ENCODE measurements at regions not wholly inside any gene's neighbourhood (a gene's known extent, or its start where the extent isn't known, plus 50 kb on each side); places are given as distances from the start of the nearest gene placed in this dataset.
"Not testable (repeated sequence)": the region's sequence is repeated elsewhere in the genome, so short reads cannot be mapped to it uniquely, and the experiment has no call there.

DNA sequence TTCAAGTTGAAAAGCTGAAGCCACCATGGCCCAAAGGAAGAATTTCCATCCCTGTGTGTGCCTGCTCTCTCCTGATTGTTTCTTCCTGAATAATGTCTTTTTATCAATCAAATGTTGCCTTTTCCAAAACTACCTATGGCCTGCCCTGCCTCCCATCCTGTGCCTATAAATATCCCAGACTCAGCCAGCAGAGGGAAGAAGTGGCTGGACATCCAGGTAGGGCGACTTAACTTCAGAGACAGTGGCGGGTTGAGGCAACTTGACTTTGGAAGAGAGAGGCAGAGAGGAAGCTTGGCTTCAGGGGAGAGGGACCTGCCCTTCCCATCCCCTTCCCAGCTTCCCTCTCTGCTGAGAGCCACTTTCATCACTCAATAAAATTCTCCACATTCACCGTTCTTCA is 133.0 kb downstream of the LCA5 start:
- TF ChIP-seq, protein P1, sequence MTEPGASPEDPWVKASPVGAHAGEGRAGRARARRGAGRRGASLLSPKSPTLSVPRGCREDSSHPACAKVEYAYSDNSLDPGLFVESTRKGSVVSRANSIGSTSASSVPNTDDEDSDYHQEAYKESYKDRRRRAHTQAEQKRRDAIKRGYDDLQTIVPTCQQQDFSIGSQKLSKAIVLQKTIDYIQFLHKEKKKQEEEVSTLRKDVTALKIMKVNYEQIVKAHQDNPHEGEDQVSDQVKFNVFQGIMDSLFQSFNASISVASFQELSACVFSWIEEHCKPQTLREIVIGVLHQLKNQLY (CRISPR knock-in tag; IDR thresholded peaks at IDR 0.05), result no peak
- no peak for TF ChIP-seq SOX15 (CRISPR knock-in tag; IDR thresholded peaks at IDR 0.05)
- TF ChIP-seq NR2C2 (CRISPR knock-in tag; IDR thresholded peaks at IDR 0.05), result no peak
- TF ChIP-seq ZNF263 (CRISPR knock-in tag; IDR thresholded peaks at IDR 0.05; ENCODE audit: low read depth), result no peak
- TF ChIP-seq ZBTB21 (CRISPR knock-in tag; IDR thresholded peaks at IDR 0.05; ENCODE audit: borderline replicate concordance), result no peak
- TF ChIP-seq, protein P2, sequence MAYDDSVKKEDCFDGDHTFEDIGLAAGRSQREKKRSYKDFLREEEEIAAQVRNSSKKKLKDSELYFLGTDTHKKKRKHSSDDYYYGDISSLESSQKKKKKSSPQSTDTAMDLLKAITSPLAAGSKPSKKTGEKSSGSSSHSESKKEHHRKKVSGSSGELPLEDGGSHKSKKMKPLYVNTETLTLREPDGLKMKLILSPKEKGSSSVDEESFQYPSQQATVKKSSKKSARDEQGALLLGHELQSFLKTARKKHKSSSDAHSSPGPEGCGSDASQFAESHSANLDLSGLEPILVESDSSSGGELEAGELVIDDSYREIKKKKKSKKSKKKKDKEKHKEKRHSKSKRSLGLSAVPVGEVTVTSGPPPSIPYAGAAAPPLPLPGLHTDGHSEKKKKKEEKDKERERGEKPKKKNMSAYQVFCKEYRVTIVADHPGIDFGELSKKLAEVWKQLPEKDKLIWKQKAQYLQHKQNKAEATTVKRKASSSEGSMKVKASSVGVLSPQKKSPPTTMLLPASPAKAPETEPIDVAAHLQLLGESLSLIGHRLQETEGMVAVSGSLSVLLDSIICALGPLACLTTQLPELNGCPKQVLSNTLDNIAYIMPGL (CRISPR knock-in tag; IDR thresholded peaks at IDR 0.05), result no peak
- no peak for TF ChIP-seq ZNF423 (CRISPR knock-in tag; IDR thresholded peaks at IDR 0.05)
- no peak for TF ChIP-seq IRF2 (CRISPR knock-in tag; IDR thresholded peaks at IDR 0.05; ENCODE audit: borderline replicate concordance, low read depth)
- no peak for TF ChIP-seq ZNF138 (CRISPR knock-in tag; conservative IDR thresholded peaks at IDR 0.05)
- TF ChIP-seq ZNF121 (CRISPR knock-in tag; IDR thresholded peaks at IDR 0.05), result no peak
- no peak for TF ChIP-seq MXD4 (CRISPR knock-in tag; IDR thresholded peaks at IDR 0.05; ENCODE audit: borderline replicate concordance)
- Mint-ChIP-seq H3K9me3 (peaks cover 14% of the 10 kb centered on the region), H3K27me3 (ENCODE audit: low read depth) (no peaks in the 10 kb centered on the region), H3K4me3 (no peak overlapping the region), H3K36me3 (peaks cover 4% of the 10 kb centered on the region; the same call in 1 of the 2 replicates), H3K4me1 (peaks cover 21% of the 10 kb centered on the region), H3K27ac (no peak overlapping the region)
- peak; percentile 92 for ATAC-seq
- ChIA-PET CTCF (interaction anchor here (0.7 to 1.5 kb wide), 5 partner anchors 10 to 154 kb away, joined by 3 to 15 read pairs (median 4); no protein-coding TSS in a partner anchor), POLR2A (interaction anchor here (0.7 kb wide), 1 partner anchor 10 kb away, joined by 3 read pairs; no protein-coding TSS in a partner anchor)
- DNase-seq (ENCODE audit: low spot score), result peak; percentile 22

DNA sequence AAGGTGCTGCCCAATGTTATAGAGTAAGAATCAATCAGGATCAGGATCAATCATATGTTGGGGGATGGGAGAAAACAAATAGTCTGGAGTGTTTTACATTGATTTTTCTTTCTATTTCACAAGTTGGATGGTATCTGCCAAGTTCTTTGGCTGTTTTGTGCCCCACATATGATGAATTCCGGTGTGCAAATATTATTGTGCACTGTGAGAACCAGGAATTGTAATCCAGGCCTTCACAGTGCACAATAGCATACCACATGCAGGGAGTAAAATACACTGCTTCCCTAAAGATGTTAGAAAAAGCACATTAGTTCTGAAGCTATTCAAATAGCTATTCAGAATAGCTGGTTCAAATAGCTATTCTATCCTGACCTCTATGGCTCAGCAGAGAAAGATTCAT is 133.7 kb downstream of the LCA5 start:
- peaks cover 4% of the 10 kb centered on the region; the same call in 1 of the 2 replicates for H3K36me3 Mint-ChIP-seq

DNA sequence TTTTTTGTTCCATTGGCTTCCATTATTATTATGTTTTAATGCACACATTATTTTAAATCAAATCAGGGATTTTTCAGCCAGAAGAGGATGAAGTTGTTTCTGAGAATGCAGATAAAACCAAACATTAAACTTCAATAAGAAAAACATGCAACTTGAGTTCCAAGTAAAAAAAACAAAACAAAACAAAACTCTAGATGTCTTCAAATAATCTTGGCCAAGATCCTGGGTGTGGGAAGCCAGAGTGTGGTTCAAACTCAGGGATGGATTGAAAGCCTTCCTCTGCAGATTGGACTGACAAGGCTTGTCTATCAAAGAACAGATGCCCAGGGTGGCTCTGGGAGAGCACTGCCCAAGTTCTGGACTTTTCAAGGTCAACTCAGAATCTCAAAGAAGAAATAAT is 134.1 kb downstream of the LCA5 start:
- POLR2A ChIA-PET, result no interaction called here
- ATAC-seq (no peak), DNase-seq (ENCODE audit: low spot score) (no peak)
- TF ChIP-seq, protein P3, sequence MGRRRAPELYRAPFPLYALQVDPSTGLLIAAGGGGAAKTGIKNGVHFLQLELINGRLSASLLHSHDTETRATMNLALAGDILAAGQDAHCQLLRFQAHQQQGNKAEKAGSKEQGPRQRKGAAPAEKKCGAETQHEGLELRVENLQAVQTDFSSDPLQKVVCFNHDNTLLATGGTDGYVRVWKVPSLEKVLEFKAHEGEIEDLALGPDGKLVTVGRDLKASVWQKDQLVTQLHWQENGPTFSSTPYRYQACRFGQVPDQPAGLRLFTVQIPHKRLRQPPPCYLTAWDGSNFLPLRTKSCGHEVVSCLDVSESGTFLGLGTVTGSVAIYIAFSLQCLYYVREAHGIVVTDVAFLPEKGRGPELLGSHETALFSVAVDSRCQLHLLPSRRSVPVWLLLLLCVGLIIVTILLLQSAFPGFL (CRISPR knock-in tag; IDR thresholded peaks at IDR 0.05; ENCODE audit: borderline replicate concordance), result no peak
- TF ChIP-seq ZNF232 (CRISPR knock-in tag; IDR thresholded peaks at IDR 0.05), result no peak
- Mint-ChIP-seq H3K4me1 (peaks cover 18% of the 10 kb centered on the region), H3K27me3 (ENCODE audit: low read depth) (no peaks in the 10 kb centered on the region), H3K4me3 (no peak overlapping the region), H3K9me3 (peaks cover 21% of the 10 kb centered on the region), H3K36me3 (peaks cover 4% of the 10 kb centered on the region; the same call in 1 of the 2 replicates), H3K27ac (no peak overlapping the region)
- CTCF ChIA-PET, result interaction anchor here (1.5 kb wide), 1 partner anchor 28 kb away, joined by 6 read pairs; no protein-coding TSS in a partner anchor

More for the DNA sequence above, 133.7 kb downstream of the LCA5 start:
- no peak overlapping the region for H3K4me3 Mint-ChIP-seq
- peaks cover 21% of the 10 kb centered on the region for H3K4me1 Mint-ChIP-seq
- no peak for TF ChIP-seq NFE2L1 (CRISPR knock-in tag; IDR thresholded peaks at IDR 0.05)
- no peak for TF ChIP-seq ZBTB21 (CRISPR knock-in tag; IDR thresholded peaks at IDR 0.05; ENCODE audit: borderline replicate concordance)
- TF ChIP-seq, protein P1 (CRISPR knock-in tag; IDR thresholded peaks at IDR 0.05), result no peak
- no peak for TF ChIP-seq HMGA2 (CRISPR knock-in tag; IDR thresholded peaks at IDR 0.05)
- no peak for DNase-seq (ENCODE audit: low spot score)
- CTCF ChIA-PET, result interaction anchor here (0.7 to 1.5 kb wide), 2 partner anchors 13 to 26 kb away, joined by 3 to 4 read pairs; no protein-coding TSS in a partner anchor
- POLR2A ChIA-PET, result no interaction called here
- H3K27ac Mint-ChIP-seq, result no peak overlapping the region
- peaks cover 16% of the 10 kb centered on the region for H3K9me3 Mint-ChIP-seq
- no peaks in the 10 kb centered on the region for H3K27me3 Mint-ChIP-seq (ENCODE audit: low read depth)
- no peak for ATAC-seq

DNA sequence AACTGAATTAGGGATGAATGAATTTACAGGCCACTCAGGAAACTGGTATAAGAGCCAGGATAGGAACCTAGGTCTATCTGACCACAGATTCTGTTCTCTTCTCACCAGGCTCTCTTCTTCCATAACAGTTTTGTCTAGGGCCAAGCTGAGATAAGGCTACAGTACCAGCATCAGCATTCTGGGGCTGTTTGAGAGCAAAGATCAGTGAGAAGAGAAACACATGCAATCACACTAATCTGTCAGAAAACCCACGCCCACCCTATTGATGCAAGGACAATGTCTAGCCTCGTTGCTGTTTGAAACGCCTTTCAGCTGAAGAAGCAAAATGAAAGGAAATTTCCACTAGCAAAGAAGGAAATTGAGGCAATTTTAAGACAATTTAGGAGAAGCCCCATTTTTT is 137.7 kb downstream of the LCA5 start:
- ATAC-seq, result no peak
- Mint-ChIP-seq H3K9me3 (peaks cover 7% of the 10 kb centered on the region), H3K4me3 (no peak overlapping the region), H3K27ac (no peak overlapping the region), H3K4me1 (peaks cover 24% of the 10 kb centered on the region), H3K27me3 (ENCODE audit: low read depth) (no peaks in the 10 kb centered on the region), H3K36me3 (no peaks in the 10 kb centered on the region)
- no peak for DNase-seq (ENCODE audit: low spot score)
- POLR2A ChIA-PET, result no interaction called here
- CTCF ChIA-PET, result no interaction called here
- TF ChIP-seq, protein P1 (CRISPR knock-in tag; IDR thresholded peaks at IDR 0.05), result no peak
- 0 out of 2 replicates have a peak, but pooled peaks have one; percentile 33 for TF ChIP-seq GABPB1 (CRISPR knock-in tag; IDR thresholded peaks at IDR 0.05)

DNA sequence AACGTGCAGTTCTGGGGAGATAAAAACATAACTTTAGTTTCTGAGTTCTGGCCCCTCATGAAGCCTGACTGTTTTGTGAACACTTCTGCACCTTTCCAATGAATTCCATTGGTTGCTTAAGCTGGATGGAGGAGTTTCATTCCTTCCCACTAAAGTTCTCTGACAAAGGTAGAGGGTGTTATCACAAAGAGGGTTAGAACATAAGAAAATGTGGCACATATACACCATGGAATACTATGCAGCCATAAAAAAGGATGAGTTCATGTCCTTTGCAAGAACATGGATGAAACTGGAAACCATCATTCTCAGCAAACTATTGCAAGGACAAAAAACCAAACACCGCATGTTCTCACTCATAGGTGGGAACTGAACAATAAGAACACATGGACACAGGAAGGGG is 138.6 kb downstream of the LCA5 start:
- H3K27ac Mint-ChIP-seq; POLR2A ChIA-PET; H3K4me3 Mint-ChIP-seq; ATAC-seq; CTCF ChIA-PET; H3K27me3 Mint-ChIP-seq (ENCODE audit: low read depth); H3K36me3 Mint-ChIP-seq; DNase-seq (ENCODE audit: low spot score): not testable (repeated sequence)
- Mint-ChIP-seq H3K4me1 (peaks cover 15% of the 10 kb centered on the region), H3K9me3 (peaks cover 11% of the 10 kb centered on the region)
